ENCODE measurements at regions not wholly inside any gene's neighbourhood (a gene's known extent, or its start where the extent isn't known, plus 50 kb on each side); places are given as distances from the start of the nearest gene placed in this dataset.
"Not testable (repeated sequence)": the region's sequence is repeated elsewhere in the genome, so short reads cannot be mapped to it uniquely, and the experiment has no call there.

- peak; percentile 82 for DNase-seq
These were observed 951.6 kb downstream of the ANKRD7 start for GRCh38 chr7:119175911-119176627.

GRCh38 chr7:119177863-119178262 lies 953.4 kb downstream of the ANKRD7 start:
- no peak for DNase-seq

- DNase-seq = no peak
These were observed 959.8 kb downstream of the ANKRD7 start for GRCh38 chr7:119184124-119184788.

- DNase-seq = no peak
These were observed 971.7 kb downstream of the ANKRD7 start for GRCh38 chr7:119196183-119196582.

- no peak for DNase-seq
These were observed 972.8 kb downstream of the ANKRD7 start for GRCh38 chr7:119197172-119197876.

GRCh38 chr7:119197877-119198527 lies 973.5 kb downstream of the ANKRD7 start:
- DNase-seq = peak; percentile 71

GRCh38 chr7:119219663-119220062 lies 995.2 kb downstream of the ANKRD7 start:
- no peak for DNase-seq

- DNase-seq = no peak
These were observed 999.4 kb downstream of the ANKRD7 start for GRCh38 chr7:119223930-119224329.

GRCh38 chr7:119228482-119228881 lies 1004.0 kb downstream of the ANKRD7 start:
- no peak for DNase-seq

- no peak for DNase-seq
These were observed 1007.6 kb downstream of the ANKRD7 start for GRCh38 chr7:119232091-119232490.

GRCh38 chr7:119233015-119233414 lies 1008.5 kb downstream of the ANKRD7 start:
- no peak for DNase-seq

GRCh38 chr7:119252962-119253361 lies 1020.0 kb upstream of the KCND2 start:
- no peak for DNase-seq

GRCh38 chr7:119254742-119255141 lies 1018.2 kb upstream of the KCND2 start:
- no peak for DNase-seq

- no peak for DNase-seq
These were observed 1017.0 kb upstream of the KCND2 start for GRCh38 chr7:119256001-119256400.

GRCh38 chr7:119256446-119257131 lies 1016.4 kb upstream of the KCND2 start:
- DNase-seq = no peak

- DNase-seq = not testable (repeated sequence)
These were observed 1006.2 kb upstream of the KCND2 start for GRCh38 chr7:119266790-119267189.

GRCh38 chr7:119270045-119270464 lies 1002.9 kb upstream of the KCND2 start:
- peak; percentile 79 for DNase-seq

- no peak for DNase-seq
These were observed 1002.3 kb upstream of the KCND2 start for GRCh38 chr7:119270644-119271043.

GRCh38 chr7:119271147-119271779 lies 1001.7 kb upstream of the KCND2 start:
- DNase-seq = no peak

- no peak for DNase-seq
These were observed 991.7 kb upstream of the KCND2 start for GRCh38 chr7:119281181-119281846.

GRCh38 chr7:119283353-119283752 lies 989.6 kb upstream of the KCND2 start:
- DNase-seq = no peak

GRCh38 chr7:119288416-119288815 lies 984.6 kb upstream of the KCND2 start:
- no peak for DNase-seq
